Putamen (tissue), 1 donor: ENCODE measurements at regions not wholly inside any gene's neighbourhood (a gene's known extent, or its start where the extent isn't known, plus 50 kb on each side); places are given as distances from the start of the nearest gene placed in this dataset.
"Not testable (repeated sequence)": the region's sequence is repeated elsewhere in the genome, so short reads cannot be mapped to it uniquely, and the experiment has no call there.

ENCODE experiments used
- DNase-seq: peaks from one replicate; pipeline ENCODE4 v3.0.0-alpha.2; 2016; ENCODE audit warnings: low spot score

GRCh38 chr13:87094646-87095045 is 576.5 kb upstream of the SLITRK5 start:
- no peak for DNase-seq

GRCh38 chr13:87100431-87100830 is 570.7 kb upstream of the SLITRK5 start:
- DNase-seq = no peak

GRCh38 chr13:87107651-87108050 is 563.5 kb upstream of the SLITRK5 start:
- DNase-seq = no peak

GRCh38 chr13:87120476-87120875 is 550.7 kb upstream of the SLITRK5 start:
- no peak for DNase-seq

GRCh38 chr13:87122551-87122950 is 548.6 kb upstream of the SLITRK5 start:
- DNase-seq = no peak

- no peak for DNase-seq
These were observed 547.0 kb upstream of the SLITRK5 start for GRCh38 chr13:87123987-87124784.

- DNase-seq = no peak
These were observed 546.4 kb upstream of the SLITRK5 start for GRCh38 chr13:87124785-87125074.

- DNase-seq = peak; percentile 35
These were observed 543.1 kb upstream of the SLITRK5 start for GRCh38 chr13:87128036-87128435.

GRCh38 chr13:87128491-87128890 is 542.7 kb upstream of the SLITRK5 start:
- DNase-seq = no peak

GRCh38 chr13:87129602-87130300 is 541.4 kb upstream of the SLITRK5 start:
- no peak for DNase-seq

- no peak for DNase-seq
These were observed 540.7 kb upstream of the SLITRK5 start for GRCh38 chr13:87130423-87130822.

GRCh38 chr13:87131611-87132010 is 539.6 kb upstream of the SLITRK5 start:
- DNase-seq = no peak

GRCh38 chr13:87138866-87139265 is 532.3 kb upstream of the SLITRK5 start:
- no peak for DNase-seq

GRCh38 chr13:87147076-87147475 is 524.1 kb upstream of the SLITRK5 start:
- no peak for DNase-seq

- no peak for DNase-seq
These were observed 517.8 kb upstream of the SLITRK5 start for GRCh38 chr13:87153371-87153770.

- DNase-seq = no peak
These were observed 504.8 kb upstream of the SLITRK5 start for GRCh38 chr13:87166348-87166747.

GRCh38 chr13:87168390-87168789 is 502.8 kb upstream of the SLITRK5 start:
- DNase-seq = no peak

GRCh38 chr13:87169337-87169736 is 501.8 kb upstream of the SLITRK5 start:
- DNase-seq = no peak

GRCh38 chr13:87172166-87172835 is 498.9 kb upstream of the SLITRK5 start:
- DNase-seq = no peak

GRCh38 chr13:87185138-87185537 is 486.0 kb upstream of the SLITRK5 start:
- DNase-seq = not testable (repeated sequence)

GRCh38 chr13:87186647-87187046 is 484.5 kb upstream of the SLITRK5 start:
- not testable (repeated sequence) for DNase-seq

- not testable (repeated sequence) for DNase-seq
These were observed 479.7 kb upstream of the SLITRK5 start for GRCh38 chr13:87191485-87191884.

- no peak for DNase-seq
These were observed 472.8 kb upstream of the SLITRK5 start for GRCh38 chr13:87198371-87198770.
